SK-N-MC (cell line): ENCODE measurements at regions not wholly inside any gene's neighbourhood (a gene's known extent, or its start where the extent isn't known, plus 50 kb on each side); places are given as distances from the start of the nearest gene placed in this dataset.

Experiments used
- EZH2 ChIP-seq: fragments of 200-600 bp; sonication (generic); IDR thresholded peaks from one replicate; pipeline ENCODE4 v1.6.1; 2017; ENCODE audit warnings: antibody characterized with exemption
- POLR2AphosphoS5 ChIP-seq: IDR thresholded peaks from 2 replicates; pipeline ENCODE4 v1.6.1; 2012; ENCODE audit warnings: mild to moderate bottlenecking, low read depth, low read length, borderline replicate concordance

- no peak for TF ChIP-seq EZH2
- TF ChIP-seq POLR2AphosphoS5, result no peak
These were observed 611.3 kb downstream of the SI start for GRCh38 chr3:164467007-164467406.
